Panc1 (cell line): ENCODE measurements at regions not wholly inside any gene's neighbourhood (a gene's known extent, or its start where the extent isn't known, plus 50 kb on each side); places are given as distances from the start of the nearest gene placed in this dataset.

Experiments used
- ATAC-seq: fragments of 200-7000 bp; cut with Tn5 transposase; 2 replicates; pipeline ENCODE4 v1.9.1; 2020; ENCODE audit warnings: mild to moderate bottlenecking, moderate library complexity
- BruUV-seq: library from RNA; stranded (reverse); fragments of 400-500 nt; replicated peaks from 2 replicates; lab custom pipeline; 2021; lab: Mats Ljungman, UMichigan
- CTCF ChIA-PET: fragments of 300-600 bp; sonication (Branson Sonifier 250); formaldehyde crosslinking; loops from one replicate; lab custom pipeline; 2022; ENCODE audit warnings: antibody characterized with exemption; lab: Charles Lee
- POLR2A ChIA-PET: fragments of 300-600 bp; sonication (Branson Sonifier 250); formaldehyde crosslinking; loops from one replicate; lab custom pipeline; 2022; ENCODE audit warnings: antibody characterized with exemption; lab: Charles Lee
- DNase-seq: peaks from one replicate; pipeline ENCODE4 v3.0.0-alpha.2; 2010; ENCODE audit warnings: low read depth, low spot score
- H3K27ac ChIP-seq: 2 replicates; pipeline ENCODE4 v1.5.1; 2011; ENCODE audit warnings: mild to moderate bottlenecking, low read length, inconsistent platforms
- H3K27me3 ChIP-seq: fragments of 200-500 bp; sonication (Bioruptor generic); 2 replicates; pipeline ENCODE4 v1.6.0; 2014; ENCODE audit warnings: low read length, inconsistent platforms; ENCODE audit not compliant: control insufficient read depth, insufficient read depth
- H3K36me3 ChIP-seq: fragments of 200-500 bp; sonication (Bioruptor generic); 2 replicates; pipeline ENCODE4 v1.5.1; 2014; ENCODE audit warnings: inconsistent platforms, mild to moderate bottlenecking, low read length, moderate library complexity; ENCODE audit not compliant: control insufficient read depth, insufficient read depth
- H3K4me1 ChIP-seq: 2 replicates; pipeline ENCODE4 v1.5.1; 2011; ENCODE audit warnings: inconsistent platforms, mild to moderate bottlenecking, low read length, moderate library complexity; ENCODE audit not compliant: control insufficient read depth, insufficient read depth
- H3K4me3 ChIP-seq, 2 experiments: 2 replicates each; pipeline ENCODE4 v1.5.1; 2011 to 2012; ENCODE audit warnings: low read depth in 2 of 2, low read length in 2 of 2, mild to moderate bottlenecking in 2 of 2, inconsistent platforms in 1 of 2, moderate library complexity in 1 of 2
- H3K9me3 ChIP-seq: fragments of 200-500 bp; sonication (Bioruptor generic); 2 replicates; pipeline ENCODE4 v1.5.1; 2014; ENCODE audit warnings: low read depth, mild to moderate bottlenecking, inconsistent platforms, low read length, moderate library complexity; ENCODE audit not compliant: control insufficient read depth, insufficient read depth
- POLR2AphosphoS5 ChIP-seq: IDR thresholded peaks from 2 replicates; pipeline ENCODE4 v1.6.1; 2012; ENCODE audit warnings: mild to moderate bottlenecking, low read depth, low read length, moderate library complexity
- SIN3A ChIP-seq: IDR thresholded peaks from 2 replicates; pipeline ENCODE4 v1.6.1; 2012; ENCODE audit warnings: low read depth, mild to moderate bottlenecking, low read length, moderate library complexity, borderline replicate concordance; ENCODE audit not compliant: insufficient read depth
- TCF7L2 ChIP-seq: IDR thresholded peaks from 2 replicates; pipeline ENCODE4 v1.6.1; 2011; ENCODE audit warnings: mild to moderate bottlenecking, low read depth, low read length, inconsistent platforms
- in situ Hi-C: cut with HindIII; loops from 2 replicates; pipeline ENCODE4 v1.10.0; 2016; ENCODE audit warnings: low sequenced_read_pairs, low pct_unique_long_range_greater_than_20kb
- intact Hi-C: fragments of 100-400 bp; cut with micrococcal nuclease; formaldehyde crosslinking; loops from one replicate; pipeline ENCODE4 v1.10.0; 2022; ENCODE audit not compliant: unreplicated experiment
- TF ChIP-seq, protein P1 (sequence below), 2 experiments: IDR thresholded peaks; 2 replicates each; pipeline ENCODE4 v1.6.1; 2011 to 2012; ENCODE audit warnings: low read depth in 2 of 2, control low read depth in 1 of 2, low read length in 1 of 2, mild to moderate bottlenecking in 1 of 2, moderate library complexity in 1 of 2; ENCODE audit not compliant: insufficient read depth in 1 of 2
- TF ChIP-seq, protein P2 (sequence below): fragments of 450-650 bp; IDR thresholded peaks from 2 replicates; pipeline ENCODE4 v1.5.1; 2017; ENCODE audit warnings: mild to moderate bottlenecking

GRCh38 chr2:75415731-75416130 is 145.0 kb downstream of the EVA1A start:
- in situ Hi-C loops: no loop called here

DNA sequence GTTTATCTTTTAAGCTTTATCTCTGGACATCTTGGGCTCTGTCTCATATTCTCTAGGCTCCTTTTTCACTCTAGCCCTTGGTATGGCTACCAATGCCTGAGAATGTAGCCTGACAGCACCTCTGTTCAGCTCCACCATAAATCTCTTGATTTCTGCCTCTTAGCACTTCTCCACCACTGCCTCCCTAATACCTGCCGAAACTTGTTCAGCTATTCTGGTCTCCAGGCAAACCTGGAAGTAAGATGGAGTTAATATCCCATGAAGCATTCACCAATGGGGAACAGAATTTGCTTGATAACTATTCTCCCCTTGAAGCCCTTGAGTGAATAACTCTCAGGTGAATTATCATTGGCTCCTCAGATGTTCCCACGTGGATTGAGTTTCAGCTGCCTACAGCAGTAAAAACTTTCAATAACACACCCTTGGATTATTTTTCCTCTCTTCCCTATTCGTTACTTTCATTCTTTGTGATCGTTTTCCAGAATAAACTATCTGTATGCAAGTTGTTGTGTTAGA is 145.6 kb downstream of the EVA1A start:
- Histone ChIP-seq H3K27ac (no peak overlapping the region), H3K4me3 (no peak overlapping the region), H3K27me3 (peaks cover 5% of the 10 kb centered on the region), H3K9me3 (no peaks in the 10 kb centered on the region), H3K4me1 (no peaks in the 10 kb centered on the region), H3K36me3 (no peaks in the 10 kb centered on the region)
- TF ChIP-seq, protein P1, sequence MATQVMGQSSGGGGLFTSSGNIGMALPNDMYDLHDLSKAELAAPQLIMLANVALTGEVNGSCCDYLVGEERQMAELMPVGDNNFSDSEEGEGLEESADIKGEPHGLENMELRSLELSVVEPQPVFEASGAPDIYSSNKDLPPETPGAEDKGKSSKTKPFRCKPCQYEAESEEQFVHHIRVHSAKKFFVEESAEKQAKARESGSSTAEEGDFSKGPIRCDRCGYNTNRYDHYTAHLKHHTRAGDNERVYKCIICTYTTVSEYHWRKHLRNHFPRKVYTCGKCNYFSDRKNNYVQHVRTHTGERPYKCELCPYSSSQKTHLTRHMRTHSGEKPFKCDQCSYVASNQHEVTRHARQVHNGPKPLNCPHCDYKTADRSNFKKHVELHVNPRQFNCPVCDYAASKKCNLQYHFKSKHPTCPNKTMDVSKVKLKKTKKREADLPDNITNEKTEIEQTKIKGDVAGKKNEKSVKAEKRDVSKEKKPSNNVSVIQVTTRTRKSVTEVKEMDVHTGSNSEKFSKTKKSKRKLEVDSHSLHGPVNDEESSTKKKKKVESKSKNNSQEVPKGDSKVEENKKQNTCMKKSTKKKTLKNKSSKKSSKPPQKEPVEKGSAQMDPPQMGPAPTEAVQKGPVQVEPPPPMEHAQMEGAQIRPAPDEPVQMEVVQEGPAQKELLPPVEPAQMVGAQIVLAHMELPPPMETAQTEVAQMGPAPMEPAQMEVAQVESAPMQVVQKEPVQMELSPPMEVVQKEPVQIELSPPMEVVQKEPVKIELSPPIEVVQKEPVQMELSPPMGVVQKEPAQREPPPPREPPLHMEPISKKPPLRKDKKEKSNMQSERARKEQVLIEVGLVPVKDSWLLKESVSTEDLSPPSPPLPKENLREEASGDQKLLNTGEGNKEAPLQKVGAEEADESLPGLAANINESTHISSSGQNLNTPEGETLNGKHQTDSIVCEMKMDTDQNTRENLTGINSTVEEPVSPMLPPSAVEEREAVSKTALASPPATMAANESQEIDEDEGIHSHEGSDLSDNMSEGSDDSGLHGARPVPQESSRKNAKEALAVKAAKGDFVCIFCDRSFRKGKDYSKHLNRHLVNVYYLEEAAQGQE (IDR thresholded peaks at IDR 0.05; ENCODE audit: insufficient read depth in 1 of 2, low read depth in 2 of 2, low read length in 1 of 2): no peak
- TF ChIP-seq POLR2AphosphoS5 (no peak), TCF7L2 (no peak), SIN3A (no peak)
- TF ChIP-seq, protein P2, sequence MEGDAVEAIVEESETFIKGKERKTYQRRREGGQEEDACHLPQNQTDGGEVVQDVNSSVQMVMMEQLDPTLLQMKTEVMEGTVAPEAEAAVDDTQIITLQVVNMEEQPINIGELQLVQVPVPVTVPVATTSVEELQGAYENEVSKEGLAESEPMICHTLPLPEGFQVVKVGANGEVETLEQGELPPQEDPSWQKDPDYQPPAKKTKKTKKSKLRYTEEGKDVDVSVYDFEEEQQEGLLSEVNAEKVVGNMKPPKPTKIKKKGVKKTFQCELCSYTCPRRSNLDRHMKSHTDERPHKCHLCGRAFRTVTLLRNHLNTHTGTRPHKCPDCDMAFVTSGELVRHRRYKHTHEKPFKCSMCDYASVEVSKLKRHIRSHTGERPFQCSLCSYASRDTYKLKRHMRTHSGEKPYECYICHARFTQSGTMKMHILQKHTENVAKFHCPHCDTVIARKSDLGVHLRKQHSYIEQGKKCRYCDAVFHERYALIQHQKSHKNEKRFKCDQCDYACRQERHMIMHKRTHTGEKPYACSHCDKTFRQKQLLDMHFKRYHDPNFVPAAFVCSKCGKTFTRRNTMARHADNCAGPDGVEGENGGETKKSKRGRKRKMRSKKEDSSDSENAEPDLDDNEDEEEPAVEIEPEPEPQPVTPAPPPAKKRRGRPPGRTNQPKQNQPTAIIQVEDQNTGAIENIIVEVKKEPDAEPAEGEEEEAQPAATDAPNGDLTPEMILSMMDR: no peak
- no peak for ATAC-seq
- no TSS peak for BruUV-seq
- no peak for DNase-seq
- intact Hi-C loops: no loop called here
- in situ Hi-C loops: no loop called here
- CTCF ChIA-PET: no interaction called here
- POLR2A ChIA-PET: no interaction called here

More at GRCh38 chr2:75415731-75416130, 145.0 kb downstream of the EVA1A start:
- BruUV-seq: no TSS peak
- H3K4me3 ChIP-seq: no peak overlapping the region
- DNase-seq (no peak), ATAC-seq (no peak)
- no peaks in the 10 kb centered on the region for H3K9me3 ChIP-seq
- TF ChIP-seq, protein P2: no peak
- no peak for TF ChIP-seq TCF7L2
- TF ChIP-seq SIN3A: no peak
- TF ChIP-seq, protein P1 (IDR thresholded peaks at IDR 0.05; ENCODE audit: insufficient read depth in 1 of 2, low read depth in 2 of 2, low read length in 1 of 2): no peak
- H3K27ac ChIP-seq: no peak overlapping the region
- H3K27me3 ChIP-seq: peaks cover 5% of the 10 kb centered on the region
- ChIA-PET POLR2A (no interaction called here), CTCF (no interaction called here)
- intact Hi-C loops: no loop called here
- H3K36me3 ChIP-seq: no peaks in the 10 kb centered on the region
- no peaks in the 10 kb centered on the region for H3K4me1 ChIP-seq
